ENCODE measurements at regions not wholly inside any gene's neighbourhood (a gene's known extent, or its start where the extent isn't known, plus 50 kb on each side); places are given as distances from the start of the nearest gene placed in this dataset.

- DNase-seq (ENCODE audit: low spot score), result no peak
Observed at GRCh38 chr5:115402822-115403577, 106.5 kb upstream of the CCDC112 start.

- no peak for DNase-seq (ENCODE audit: low spot score)
Observed at GRCh38 chr5:115402092-115402491, 105.6 kb upstream of the CCDC112 start.

- DNase-seq (ENCODE audit: low spot score), result no peak
Observed at GRCh38 chr5:115398719-115399118, 102.3 kb upstream of the CCDC112 start.

GRCh38 chr5:115396688-115397087, 100.2 kb upstream of the CCDC112 start:
- DNase-seq (ENCODE audit: low spot score), result no peak

- DNase-seq (ENCODE audit: low spot score), result no peak
Observed at GRCh38 chr5:115396081-115396480, 99.6 kb upstream of the CCDC112 start.

DNA sequence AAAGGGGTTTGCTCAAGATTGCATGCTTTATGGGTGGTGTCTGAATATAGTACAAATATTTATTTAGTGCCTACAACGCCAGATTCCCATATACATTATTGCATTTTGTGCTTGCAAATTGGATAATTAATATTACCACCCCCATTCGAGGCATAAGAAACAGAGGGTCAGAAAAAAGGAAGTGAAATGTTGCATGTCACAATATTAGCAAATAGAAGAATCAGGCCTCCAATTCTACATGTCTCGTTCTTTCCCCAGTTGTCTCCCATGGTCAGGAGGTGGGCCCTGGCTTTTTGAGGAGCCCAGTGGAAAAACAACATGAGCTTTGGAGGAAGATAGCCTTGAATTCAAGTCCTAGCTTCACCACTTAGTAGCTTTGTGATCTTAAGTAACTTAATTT, 98.1 kb upstream of the CCDC112 start:
- DNase-seq (ENCODE audit: low spot score), result no peak

- DNase-seq (ENCODE audit: low spot score), result no peak
Observed at GRCh38 chr5:115393239-115393638, 96.8 kb upstream of the CCDC112 start.

DNA sequence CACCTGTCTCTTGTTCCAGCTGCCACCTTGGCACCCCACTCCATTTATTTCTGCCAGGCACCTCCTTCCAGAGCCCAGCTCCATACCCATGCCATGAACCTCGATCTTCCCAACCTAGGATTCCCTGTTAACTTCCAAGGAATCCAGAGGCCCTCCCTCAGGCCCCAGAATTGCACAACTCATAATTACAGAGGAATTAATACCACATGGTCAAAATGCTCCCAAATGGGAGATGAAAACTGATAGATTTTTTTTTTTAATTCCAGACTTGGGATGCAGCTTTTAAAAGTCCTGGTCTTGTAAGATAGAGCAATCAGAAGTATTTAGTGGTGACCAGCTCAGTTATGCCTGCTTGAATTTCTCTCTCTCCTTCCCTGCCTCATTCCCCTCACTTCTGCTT, 96.2 kb upstream of the CCDC112 start:
- DNase-seq (ENCODE audit: low spot score), result no peak

- no peak for DNase-seq (ENCODE audit: low spot score)
Observed at GRCh38 chr5:115391780-115392179, 95.3 kb upstream of the CCDC112 start.

DNA sequence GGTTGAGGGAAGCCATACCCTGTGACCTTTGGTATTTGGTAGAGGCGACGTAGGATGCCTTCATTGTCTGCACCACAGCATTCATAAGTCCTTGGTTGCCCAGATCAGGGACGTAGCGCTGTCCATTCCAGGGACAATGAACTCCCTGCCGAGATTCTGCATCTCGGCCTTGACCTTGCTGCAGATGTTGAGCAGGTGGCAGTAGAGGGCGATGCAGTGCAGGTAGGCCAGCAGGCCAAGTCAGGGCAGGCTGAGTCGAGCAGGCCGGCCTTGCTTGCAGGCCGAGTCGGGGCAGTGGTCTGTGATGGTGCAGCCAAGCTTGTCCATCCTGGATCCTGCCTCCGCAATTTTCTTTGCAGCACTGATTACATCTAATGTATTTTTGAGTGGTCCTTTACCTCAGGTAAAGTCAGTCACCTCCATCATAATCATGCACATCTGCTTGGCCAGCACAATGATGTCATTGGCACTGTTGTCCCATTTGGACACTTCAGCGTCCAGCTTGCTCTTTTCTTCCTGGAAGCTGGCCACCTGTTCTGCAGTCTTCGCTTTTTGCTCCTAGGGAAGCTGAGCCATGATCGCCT, 93.4 kb upstream of the CCDC112 start:
- DNase-seq (ENCODE audit: low spot score), result no peak

- DNase-seq (ENCODE audit: low spot score), result no peak
Observed at GRCh38 chr5:115389034-115389798, 92.8 kb upstream of the CCDC112 start.

DNA sequence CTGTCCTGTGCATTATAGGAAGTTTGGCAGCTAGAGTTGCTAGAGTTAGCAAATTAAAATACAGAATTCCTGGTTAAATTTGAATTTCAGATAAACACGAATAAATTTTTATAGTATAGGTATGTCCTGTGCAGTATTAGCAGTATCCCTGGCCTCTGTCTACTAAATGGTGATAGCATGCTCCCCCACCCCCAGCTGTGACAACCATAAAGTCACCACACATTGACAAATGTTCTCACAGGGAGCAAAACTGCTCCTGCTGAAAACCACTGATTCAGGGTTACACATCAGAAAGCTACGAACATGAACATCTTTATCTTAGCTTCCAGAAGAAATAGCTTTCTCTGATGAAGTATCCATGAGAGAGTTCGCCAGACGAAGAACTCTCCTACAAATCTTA, 91.8 kb upstream of the CCDC112 start:
- DNase-seq (ENCODE audit: low spot score), result no peak

- no peak for DNase-seq (ENCODE audit: low spot score)
Observed at GRCh38 chr5:115387816-115388215, 91.4 kb upstream of the CCDC112 start.

GRCh38 chr5:115386657-115387056, 90.2 kb upstream of the CCDC112 start:
- no peak for DNase-seq (ENCODE audit: low spot score)

GRCh38 chr5:115384587-115385375, 88.3 kb upstream of the CCDC112 start:
- no peak for DNase-seq (ENCODE audit: low spot score)

- no peak for DNase-seq (ENCODE audit: low spot score)
Observed at GRCh38 chr5:115382989-115383388, 86.5 kb upstream of the CCDC112 start.

DNA sequence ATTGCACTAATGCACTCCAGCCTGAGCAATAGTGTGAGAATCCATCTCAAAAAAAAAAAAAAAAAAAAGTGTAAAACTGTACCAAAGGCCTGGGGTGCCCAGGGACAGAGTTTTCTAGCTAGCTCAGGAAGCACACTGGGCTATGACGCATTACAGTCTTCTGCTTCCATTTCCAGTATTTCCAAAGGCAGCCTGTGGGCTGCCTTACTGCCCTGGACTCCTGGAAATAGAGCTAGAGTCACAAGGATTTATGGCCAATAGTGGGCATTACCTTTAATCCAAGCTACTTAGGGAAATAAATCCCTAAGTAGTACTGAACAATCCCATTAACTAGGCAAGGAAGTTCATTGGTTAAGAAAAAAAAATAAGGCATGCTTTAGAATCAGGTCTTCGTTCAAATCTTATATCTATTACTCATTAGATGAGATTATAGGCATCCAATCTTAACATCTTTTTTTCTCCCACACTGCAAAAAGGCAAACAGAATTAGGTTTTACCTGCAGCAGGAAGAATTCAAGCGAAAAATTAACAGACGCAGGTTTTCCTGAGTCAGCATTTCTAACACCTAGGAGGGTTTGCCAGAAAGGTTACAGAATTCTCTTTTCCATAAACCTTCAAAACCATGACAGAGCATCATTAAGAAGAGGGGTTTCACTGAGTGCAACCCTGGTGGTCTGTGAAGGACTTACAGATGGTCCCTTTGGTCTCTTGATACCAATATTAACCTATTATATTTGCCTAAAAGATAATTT, 85.6 kb upstream of the CCDC112 start:
- no peak for DNase-seq (ENCODE audit: low spot score)

- DNase-seq (ENCODE audit: low spot score), result no peak
Observed at GRCh38 chr5:115379622-115380344, 83.3 kb upstream of the CCDC112 start.

DNA sequence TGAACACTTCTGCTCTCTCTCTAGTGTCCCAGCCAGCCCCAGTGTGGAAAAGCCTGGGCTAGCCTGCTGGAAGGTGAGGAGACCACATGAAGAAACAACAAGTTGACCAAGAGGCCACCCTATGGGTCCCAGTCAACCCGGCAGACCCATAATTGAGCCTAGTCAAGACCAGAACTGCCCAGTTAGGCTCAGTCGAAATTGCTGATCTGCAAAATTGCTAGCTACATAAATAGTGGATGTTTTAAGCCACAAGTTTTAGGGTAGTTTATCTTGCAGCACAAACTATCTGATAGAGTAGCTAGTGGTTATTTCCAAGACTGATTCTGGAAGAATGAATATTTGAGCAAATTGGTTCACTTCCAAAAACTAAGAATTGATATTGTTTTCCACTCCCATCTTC, 82.3 kb upstream of the CCDC112 start:
- DNase-seq (ENCODE audit: low spot score), result no peak

DNA sequence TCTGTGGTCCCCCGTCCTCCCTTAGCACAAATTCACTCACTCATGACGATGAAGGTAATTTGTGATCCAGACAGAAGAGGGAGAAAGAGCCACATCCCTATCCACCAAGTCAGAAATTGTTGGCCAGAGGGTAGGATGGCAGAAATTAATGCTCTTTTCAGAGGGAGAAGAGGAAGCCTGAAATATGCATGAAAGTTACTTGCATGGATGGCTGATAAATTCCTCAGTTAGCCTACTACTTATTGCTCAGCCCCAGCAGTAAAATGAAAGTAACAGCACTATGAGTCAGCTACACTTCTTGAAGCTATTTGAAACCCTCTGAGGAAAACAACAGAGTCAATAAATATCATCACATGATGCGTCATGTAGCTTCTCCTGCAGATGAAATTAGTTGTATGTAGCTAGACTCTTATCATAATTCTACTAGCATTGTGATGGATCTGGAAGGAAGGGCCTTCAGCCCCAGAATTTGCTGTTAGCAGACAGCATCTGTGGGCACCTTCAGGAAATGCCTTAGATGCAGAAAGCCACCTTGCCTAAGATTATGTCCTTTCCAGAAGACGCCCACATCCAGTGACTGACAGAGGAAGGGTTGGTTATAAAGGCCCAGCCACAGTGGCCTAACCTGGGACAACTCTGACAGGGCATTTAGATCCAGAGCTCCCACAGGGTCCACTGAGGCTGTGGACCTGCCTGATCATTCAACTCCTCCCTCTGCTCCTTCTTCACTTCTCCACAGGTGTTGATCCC, 81.2 kb upstream of the CCDC112 start:
- no peak for DNase-seq (ENCODE audit: low spot score)

Data from putamen (tissue), 1 donor.